ENCODE measurements at regions not wholly inside any gene's neighbourhood (a gene's known extent, or its start where the extent isn't known, plus 50 kb on each side); places are given as distances from the start of the nearest gene placed in this dataset.

GRCh38 chr15:96267463-96267862 is 63.0 kb upstream of the NR2F2 start:
- TF ChIP-seq CTCF (IDR thresholded peaks at IDR 0.05; ENCODE audit: low read depth, low read length): no peak
- Histone ChIP-seq H3K36me3 (no peaks in the 10 kb centered on the region), H3K27ac (no peak overlapping the region), H3K4me3 (no peak overlapping the region), H3K9me3 (ENCODE audit: low read depth) (no peaks in the 10 kb centered on the region), H3K27me3 (no peaks in the 10 kb centered on the region), H3K4me1 (ENCODE audit: low read depth) (peaks cover 17% of the 10 kb centered on the region)
- no peak for DNase-seq (ENCODE audit: low read depth in 1 of 2, low spot score in 1 of 2)

GRCh38 chr15:96268442-96269204 is 61.9 kb upstream of the NR2F2 start:
- H3K4me1 ChIP-seq (ENCODE audit: low read depth): peaks cover 17% of the 10 kb centered on the region
- no peaks in the 10 kb centered on the region for H3K36me3 ChIP-seq
- H3K27ac ChIP-seq: no peak overlapping the region
- H3K4me3 ChIP-seq: no peak overlapping the region
- no peak for TF ChIP-seq CTCF (IDR thresholded peaks at IDR 0.05; ENCODE audit: low read depth, low read length)
- no peaks in the 10 kb centered on the region for H3K27me3 ChIP-seq
- DNase-seq (ENCODE audit: low read depth in 1 of 2, low spot score in 1 of 2): peak in 1 of 2 donors; percentile 48
- H3K9me3 ChIP-seq (ENCODE audit: low read depth): no peaks in the 10 kb centered on the region

- Histone ChIP-seq H3K4me3 (no peak overlapping the region), H3K4me1 (ENCODE audit: low read depth) (peaks cover 8% of the 10 kb centered on the region), H3K36me3 (no peaks in the 10 kb centered on the region), H3K27me3 (peaks cover 5% of the 10 kb centered on the region), H3K9me3 (ENCODE audit: low read depth) (no peaks in the 10 kb centered on the region), H3K27ac (no peak overlapping the region)
- DNase-seq (ENCODE audit: low read depth in 1 of 2, low spot score in 1 of 2): peak in 1 of 2 donors; percentile 34
- TF ChIP-seq CTCF (IDR thresholded peaks at IDR 0.05; ENCODE audit: low read depth, low read length): no peak
Observed at GRCh38 chr15:96270581-96271172, 59.8 kb upstream of the NR2F2 start.

- H3K4me1 ChIP-seq (ENCODE audit: low read depth): no peaks in the 10 kb centered on the region
- no peak overlapping the region for H3K4me3 ChIP-seq
- no peaks in the 10 kb centered on the region for H3K9me3 ChIP-seq (ENCODE audit: low read depth)
- H3K36me3 ChIP-seq: no peaks in the 10 kb centered on the region
- peaks cover 9% of the 10 kb centered on the region for H3K27me3 ChIP-seq
- no peak overlapping the region for H3K27ac ChIP-seq
- DNase-seq (ENCODE audit: low read depth in 1 of 2, low spot score in 1 of 2): no peak
- no peak for TF ChIP-seq CTCF (IDR thresholded peaks at IDR 0.05; ENCODE audit: low read depth, low read length)
Observed at GRCh38 chr15:96272427-96272826, 58.1 kb upstream of the NR2F2 start.

GRCh38 chr15:96273317-96274086 is 57.0 kb upstream of the NR2F2 start:
- Histone ChIP-seq H3K27ac (no peak overlapping the region), H3K9me3 (ENCODE audit: low read depth) (no peaks in the 10 kb centered on the region), H3K4me1 (ENCODE audit: low read depth) (no peaks in the 10 kb centered on the region), H3K4me3 (no peak overlapping the region), H3K27me3 (peaks cover 9% of the 10 kb centered on the region), H3K36me3 (no peaks in the 10 kb centered on the region)
- TF ChIP-seq CTCF (IDR thresholded peaks at IDR 0.05; ENCODE audit: low read depth, low read length): no peak
- peak; percentile 29 to 90 for DNase-seq (ENCODE audit: low read depth in 1 of 2, low spot score in 1 of 2)

All from cardiac muscle cell (in vitro differentiated cells and primary cell).